NCI-H1092 treated with DMSO at 0.1 percent for 48 hours (cell line): ENCODE measurements at regions not wholly inside any gene's neighbourhood (a gene's known extent, or its start where the extent isn't known, plus 50 kb on each side); places are given as distances from the start of the nearest gene placed in this dataset.

Source experiments
- DNase-seq: peaks from one replicate; lab custom pipeline; 2025; lab: John Stamatoyannopoulos, UW

DNA sequence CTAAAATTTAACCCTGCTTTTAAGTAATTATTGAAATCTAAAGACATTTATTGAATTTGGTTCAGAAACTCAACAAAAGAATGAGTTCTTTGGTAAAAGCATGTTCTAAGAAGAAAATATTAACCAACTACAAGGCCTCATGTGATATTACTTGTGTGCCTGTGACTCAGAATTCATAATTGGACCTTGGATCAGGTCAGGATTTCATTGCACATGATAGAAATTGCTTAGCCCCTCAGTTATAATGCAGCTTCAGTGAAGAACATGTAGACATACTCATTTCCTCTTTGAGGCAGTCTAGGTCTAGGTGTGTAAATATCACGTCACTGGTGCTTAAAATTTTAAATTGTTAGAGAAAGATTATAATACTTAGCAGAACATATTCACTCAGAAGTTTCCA is 410.0 kb upstream of the SOX9 start:
- no peak for DNase-seq

DNA sequence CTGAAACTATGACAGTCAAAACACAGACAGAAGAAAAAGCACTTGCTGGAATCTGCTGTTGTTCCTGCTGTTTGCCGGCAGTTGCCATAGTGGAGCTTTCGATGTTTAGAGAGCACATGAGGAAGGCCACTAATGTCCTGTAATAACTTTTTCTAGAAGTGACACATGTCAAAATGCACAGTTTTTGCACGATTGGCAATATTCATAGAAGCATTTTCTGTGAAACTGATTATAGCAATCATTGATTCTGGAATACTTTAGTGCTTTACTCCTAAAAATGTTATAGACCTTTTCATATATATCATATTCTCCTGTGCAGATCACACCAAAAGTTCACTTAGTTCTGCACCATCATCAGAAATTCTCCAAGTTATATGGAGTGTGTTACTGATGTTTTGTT is 407.0 kb upstream of the SOX9 start:
- DNase-seq, result no peak

DNA sequence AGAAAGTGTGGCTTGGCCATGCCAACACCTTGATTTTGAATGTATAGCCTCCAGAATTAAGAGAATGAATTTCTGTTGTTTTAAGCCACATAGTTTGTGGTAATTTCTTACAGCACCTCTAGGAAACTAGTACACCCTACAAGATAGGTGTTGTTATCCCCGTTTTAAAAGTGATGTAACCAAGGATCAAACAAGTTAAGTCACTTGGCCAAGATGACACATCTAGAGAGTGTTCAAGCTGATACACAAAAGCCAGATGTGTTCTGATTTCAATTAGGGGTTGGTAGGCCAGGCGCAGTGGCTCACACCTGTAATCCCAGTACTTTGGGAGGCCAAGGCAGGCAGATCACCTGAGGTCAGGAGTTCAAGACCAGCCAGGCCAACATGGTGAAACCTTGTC is 396.5 kb upstream of the SOX9 start:
- DNase-seq, result no peak

DNA sequence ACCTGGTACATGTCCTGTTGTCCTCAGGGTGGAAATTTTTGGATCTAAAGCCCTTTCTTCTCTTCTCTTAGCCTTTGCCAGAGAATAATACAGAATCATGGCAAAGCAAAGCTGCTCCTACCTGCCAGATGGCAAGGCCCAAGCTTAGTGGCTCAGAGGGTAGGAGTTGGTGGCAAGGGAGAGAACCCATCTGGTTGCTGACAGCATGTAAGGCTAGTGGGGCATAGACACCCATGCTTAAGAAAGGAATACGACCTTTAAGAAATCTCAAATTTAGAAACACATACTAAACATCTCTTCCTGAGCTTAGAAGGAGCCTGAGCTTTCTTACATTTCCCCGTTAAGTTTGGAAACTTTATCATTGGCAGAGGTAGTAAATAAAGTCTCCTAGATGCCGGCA is 395.0 kb upstream of the SOX9 start:
- DNase-seq, result no peak

DNA sequence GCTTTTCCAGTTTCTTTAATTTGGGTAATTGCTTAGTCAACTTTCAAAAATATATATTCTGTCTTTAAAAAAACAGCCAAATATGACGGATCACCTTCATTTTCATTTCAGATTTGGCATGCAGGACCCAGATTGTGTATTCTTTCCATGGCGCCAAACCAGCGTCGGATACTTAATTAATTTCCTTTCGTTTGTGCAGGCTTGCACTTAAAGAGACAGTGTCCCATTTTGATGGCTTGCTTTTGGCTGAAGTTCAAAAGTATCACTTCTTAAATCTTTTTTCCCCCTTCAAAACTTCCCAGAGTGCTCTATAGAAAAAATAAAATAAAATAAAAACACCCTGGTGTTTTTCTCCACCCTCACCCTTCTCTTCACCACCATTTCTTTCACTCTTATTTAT is 394.5 kb upstream of the SOX9 start:
- DNase-seq, result no peak

DNA sequence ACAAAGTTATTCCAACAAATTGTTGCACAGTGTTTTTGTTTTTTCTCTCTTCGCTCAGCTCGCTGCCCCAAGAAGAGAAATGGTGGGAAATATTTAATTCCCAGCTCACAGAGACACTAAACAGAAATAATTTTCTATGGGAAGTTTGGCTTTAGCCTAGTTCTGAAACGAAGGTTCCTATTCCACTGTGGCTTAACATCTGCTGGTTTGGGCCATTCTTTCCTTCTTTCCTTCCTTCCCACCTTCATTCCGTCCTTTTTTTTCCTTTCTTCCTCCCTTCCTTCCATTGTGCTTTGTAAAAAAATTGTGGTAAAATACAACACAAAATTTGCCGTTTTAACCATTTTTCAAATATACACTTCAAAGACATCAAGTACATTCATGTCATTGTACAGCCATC is 393.5 kb upstream of the SOX9 start:
- no peak for DNase-seq

DNA sequence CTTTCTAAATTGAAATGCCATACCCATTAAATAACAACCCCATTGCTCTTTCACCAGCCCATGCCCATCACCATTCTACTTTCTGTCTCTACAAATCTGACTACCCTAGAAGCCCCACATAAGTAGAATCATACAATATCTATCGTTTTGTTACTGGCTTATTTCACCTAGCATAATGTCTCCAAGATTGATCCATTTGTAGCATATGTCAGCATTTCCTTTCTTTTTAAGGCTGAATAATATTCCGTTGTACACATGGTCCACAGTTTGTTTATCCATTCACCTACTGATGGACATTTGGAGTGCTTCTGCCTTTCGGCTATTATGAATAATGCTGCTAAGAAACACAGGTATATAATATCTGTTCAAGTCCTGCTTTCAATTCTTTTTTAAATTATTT is 393.1 kb upstream of the SOX9 start:
- DNase-seq, result no peak

DNA sequence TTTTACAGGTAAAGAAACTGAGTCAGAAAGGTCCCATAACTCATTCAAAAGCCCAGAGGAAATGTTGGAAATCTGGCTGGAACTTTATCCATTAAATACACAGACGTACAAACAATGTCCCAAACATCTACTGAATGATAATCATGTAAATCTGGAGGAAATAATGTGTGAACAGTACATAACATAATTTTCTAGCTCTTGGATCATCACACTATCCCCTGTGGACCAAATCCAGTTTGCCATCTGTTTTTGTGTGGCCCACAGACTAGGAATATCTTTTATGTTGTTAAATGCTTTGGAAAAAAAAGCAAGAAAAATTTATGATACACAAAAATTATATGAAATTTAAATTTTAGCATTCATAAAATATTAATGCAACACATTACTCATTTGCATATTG is 389.9 kb upstream of the SOX9 start:
- DNase-seq, result no peak

DNA sequence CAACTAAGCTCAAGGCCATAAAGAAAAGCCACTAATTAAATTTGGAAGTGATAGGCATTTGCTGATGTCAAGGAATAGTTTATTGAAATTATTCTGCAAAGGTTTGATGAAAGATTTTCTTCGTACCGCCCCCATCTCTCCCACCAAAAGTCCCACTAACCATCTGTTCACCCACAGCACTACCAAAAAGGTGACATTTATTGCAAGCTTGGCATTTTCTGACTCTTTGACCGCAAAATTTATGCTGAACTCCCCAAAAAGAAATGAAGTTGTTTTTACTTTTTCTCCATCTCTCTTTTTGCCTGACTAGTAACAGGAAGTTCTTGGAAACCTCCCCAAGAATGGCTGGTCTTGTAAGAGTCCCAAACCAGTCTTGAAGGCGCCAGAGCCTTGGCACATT is 384.9 kb upstream of the SOX9 start:
- DNase-seq, result no peak

DNA sequence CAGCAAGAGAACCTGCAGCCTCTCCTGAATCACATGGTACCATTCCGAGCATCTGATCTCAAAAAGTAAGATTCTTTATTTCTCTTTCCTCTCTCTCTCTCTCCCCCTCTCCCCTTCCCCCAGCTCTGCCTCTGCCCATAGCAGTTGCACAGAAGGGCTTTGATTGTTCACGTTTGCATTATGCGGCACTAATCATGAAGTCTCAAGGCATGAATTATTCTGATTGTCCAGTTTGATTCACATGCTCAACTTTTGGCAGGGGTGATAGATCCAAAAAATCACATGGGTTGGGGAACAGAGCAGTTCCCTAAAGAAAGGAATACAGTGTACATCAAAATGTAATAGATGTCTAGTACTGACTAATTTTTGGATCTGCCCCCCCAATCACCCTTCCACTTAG is 380.0 kb upstream of the SOX9 start:
- DNase-seq, result no peak

DNA sequence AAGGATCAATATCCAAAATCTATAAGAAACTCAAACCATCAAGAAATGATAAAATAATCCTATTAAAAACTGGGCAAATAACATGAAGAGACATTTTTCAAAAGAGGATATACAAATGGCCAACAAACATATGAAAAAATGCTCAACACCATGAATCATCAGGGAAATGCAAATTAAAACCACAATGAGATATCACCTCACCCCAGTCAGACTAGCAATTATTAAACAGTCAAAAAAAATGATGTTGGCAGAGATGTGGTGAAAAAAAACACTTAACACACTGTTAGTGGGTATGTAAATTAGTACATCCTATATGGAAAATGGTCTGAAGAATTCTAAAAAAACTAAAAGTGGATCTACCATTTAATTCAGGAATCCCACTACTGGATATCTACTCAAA is 379.0 kb upstream of the SOX9 start:
- no peak for DNase-seq

DNA sequence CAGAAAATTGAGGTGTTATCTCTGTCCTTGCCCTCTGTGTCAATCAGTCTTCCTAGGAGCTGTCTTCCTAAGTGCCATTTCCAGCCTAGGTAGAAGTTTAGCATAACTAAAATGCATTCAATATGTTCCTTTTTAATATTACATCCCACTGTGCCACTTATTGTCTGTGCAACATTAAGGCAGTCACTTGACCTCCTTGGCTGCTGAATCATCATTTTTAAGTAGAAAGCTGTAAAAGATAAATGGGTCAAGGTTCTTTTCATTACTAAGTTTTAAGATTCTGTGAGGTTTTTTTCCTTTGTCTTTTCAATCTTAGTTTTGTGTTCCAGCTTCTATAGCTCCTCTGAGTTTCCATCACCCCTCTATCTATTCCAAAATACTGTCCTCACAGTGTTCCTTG is 371.9 kb upstream of the SOX9 start:
- DNase-seq, result no peak

DNA sequence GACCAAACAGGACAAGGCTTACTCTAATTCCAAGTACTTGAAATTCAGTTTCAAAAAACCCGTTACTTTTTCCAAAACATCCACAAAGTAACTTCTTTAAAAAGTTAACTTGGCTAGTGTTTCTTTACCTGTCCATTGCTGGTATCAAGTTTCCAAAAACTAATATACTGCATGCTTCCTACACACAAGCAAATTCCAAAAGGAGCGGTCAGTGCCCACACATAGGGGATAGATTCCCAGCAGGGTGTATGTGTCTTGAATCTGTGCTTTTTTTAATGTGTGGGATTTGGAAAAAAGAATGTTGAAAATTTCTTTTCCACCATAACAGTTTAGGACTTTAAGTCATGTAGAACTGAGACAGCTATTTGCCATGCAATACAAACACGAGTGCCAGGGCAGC is 367.8 kb upstream of the SOX9 start:
- DNase-seq, result no peak

DNA sequence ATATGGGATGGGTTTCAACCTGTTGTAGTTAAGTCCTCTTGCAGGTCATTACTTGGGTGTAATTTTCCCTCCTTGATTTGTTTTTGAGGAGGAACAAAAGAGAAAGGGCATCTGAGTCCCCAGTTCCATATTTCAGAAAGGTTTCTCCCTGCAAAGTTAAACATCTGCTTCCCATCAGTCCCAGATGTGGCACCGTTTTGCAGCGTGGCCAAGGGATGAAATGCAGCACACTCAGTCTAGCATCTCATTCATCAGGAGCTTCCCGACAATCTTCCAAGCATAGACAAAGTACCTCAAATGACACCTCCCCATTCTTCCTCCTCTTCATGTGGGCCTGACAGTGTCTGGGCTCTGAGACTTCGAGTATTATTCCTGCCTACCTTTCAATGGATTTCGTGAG is 363.7 kb upstream of the SOX9 start:
- DNase-seq, result no peak

DNA sequence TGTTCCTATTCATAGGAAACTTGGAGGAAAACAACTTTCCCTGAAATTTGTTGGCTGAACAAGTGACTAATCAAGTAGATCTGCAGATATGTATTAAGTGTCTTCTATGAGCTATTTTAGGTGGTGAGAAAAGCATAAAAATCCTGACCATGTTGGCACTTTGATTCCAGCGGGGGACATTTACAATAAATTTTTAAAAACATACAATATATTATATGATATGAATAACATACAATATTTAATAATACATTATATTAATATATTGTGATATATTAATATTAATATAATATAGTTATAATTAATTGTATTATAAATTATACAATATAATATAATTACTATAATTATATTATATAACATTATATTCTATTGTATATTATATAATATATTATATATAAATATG is 362.9 kb upstream of the SOX9 start:
- DNase-seq, result no peak

DNA sequence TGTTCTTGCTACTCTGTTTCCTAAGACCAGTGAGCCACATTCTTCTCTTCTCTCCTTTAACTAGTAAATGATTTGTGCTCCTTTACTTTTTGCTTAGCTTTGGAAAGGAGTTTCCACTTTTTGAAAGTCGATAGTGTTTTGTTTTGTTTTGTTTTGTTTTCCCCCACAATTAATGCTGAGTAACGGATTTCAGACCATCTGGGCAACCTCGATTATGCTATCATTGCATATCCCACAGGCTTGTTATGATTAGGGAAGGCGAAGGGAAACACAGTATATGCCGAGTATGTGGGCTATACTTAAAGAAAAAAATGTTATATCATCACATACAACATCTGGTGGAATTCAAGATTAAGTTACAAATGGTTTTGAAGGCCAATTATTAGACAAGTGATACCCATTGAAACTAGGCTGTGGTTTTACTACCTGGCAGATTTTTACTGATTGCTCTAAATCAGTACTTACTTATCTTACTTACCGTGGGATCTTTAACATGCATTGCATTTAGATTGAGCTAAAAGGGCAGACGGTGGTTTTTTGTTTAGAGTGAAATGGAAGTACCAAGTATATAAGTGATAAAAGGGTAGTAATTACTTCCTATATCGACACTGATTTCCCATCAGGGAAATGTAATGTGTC is 361.3 kb upstream of the SOX9 start:
- DNase-seq, result no peak

DNA sequence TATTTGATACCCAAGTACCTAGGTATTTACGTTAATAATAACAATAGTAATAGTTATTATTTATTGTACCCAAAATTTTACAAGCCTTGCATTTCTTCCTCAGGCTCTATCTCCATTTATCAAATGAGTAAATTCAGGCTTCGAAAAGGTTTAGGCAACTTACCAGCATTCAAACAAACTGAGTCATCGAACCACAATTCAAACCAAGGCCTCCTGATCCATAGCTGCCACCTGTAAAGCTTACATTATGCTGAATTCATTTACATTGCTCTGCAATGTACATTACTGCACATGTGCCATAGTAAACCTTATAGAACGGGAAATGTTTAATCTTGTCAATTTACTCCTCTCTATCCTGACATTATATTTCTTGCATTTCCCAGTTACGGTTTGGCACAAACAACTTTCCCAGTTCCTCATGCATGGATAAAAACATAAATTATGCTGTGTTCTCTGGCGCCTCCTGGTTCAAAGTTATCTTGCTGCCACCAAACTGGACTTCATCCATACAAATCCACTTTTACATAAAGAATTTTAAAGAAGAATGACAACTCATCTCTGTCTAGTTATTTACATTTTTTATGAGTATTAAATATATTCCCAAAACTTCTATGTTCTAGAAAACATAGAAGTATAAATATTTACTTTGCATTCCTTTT is 360.6 kb upstream of the SOX9 start:
- DNase-seq, result no peak

DNA sequence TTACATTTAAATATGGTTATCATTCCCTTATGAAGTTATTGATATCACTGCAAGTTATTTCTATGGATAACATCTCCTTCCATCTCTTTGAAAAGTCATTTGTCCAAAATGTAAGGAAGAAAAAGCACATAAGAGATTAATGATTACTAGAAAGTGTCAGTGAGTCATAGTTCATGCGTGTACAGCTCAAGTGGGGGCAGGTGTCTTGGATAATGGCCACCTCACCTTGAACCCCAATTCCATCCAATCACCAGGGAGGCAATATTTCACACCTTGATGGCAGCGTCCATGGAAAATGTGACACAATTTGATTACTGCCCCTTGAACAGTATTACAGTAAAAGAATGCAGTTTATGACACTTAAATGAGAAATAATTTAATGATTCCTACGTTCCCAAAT is 358.3 kb upstream of the SOX9 start:
- DNase-seq, result no peak

DNA sequence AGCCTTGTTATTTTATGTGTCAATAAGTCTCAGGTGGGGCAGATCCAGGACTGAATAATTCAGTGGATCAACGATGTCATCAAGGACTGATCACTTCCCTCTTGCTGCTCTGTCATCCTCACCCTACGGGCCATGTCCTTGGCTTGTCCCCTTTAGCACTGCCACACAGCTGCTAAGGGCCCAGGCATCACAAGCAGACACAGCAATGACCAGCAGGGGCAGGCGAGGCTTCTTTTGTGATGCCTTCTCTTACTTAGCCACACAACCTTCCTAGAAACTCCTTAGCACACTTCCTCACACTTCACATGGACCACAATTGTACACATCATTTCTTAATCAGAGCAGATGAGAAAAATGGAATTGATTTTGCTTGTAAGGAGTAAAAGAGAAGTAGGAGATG is 356.3 kb upstream of the SOX9 start:
- DNase-seq, result no peak

DNA sequence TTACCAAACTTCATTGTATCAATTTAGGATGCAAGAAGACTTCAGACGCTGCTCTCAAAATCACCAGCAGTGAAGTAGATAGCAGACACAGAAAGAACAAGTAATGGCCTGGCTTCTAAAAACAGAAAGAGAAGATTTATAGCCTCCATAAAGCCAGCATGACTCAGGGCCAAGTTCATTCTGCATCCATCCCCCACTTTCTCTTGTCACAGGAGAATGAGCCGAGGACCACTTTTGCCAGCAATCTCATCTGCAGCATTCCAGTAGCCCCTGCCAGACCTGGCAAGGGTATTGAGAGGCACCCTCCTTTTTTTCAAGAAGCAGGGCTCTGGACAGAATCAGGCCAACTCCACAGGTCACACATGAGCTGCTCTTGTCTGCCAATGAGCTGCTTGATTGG is 355.4 kb upstream of the SOX9 start:
- DNase-seq, result no peak

DNA sequence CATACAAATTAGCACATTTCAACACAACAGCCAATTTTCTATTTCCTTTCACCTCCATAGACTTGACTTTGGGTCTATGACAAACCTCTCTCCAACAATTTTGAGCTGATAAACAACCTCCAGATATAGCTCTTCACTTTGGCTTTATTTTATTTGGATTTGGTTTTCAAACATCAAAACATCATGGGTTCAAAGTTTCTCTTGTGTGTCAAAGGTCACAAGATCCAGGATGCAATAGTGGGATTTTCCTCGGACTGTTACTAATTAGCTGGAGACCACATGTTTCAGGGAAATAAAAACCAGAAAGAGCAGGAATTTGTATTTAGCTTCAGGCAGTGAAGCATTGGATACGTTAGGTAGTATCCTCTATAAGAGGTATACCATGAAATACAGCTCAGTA is 351.0 kb upstream of the SOX9 start:
- DNase-seq, result no peak

DNA sequence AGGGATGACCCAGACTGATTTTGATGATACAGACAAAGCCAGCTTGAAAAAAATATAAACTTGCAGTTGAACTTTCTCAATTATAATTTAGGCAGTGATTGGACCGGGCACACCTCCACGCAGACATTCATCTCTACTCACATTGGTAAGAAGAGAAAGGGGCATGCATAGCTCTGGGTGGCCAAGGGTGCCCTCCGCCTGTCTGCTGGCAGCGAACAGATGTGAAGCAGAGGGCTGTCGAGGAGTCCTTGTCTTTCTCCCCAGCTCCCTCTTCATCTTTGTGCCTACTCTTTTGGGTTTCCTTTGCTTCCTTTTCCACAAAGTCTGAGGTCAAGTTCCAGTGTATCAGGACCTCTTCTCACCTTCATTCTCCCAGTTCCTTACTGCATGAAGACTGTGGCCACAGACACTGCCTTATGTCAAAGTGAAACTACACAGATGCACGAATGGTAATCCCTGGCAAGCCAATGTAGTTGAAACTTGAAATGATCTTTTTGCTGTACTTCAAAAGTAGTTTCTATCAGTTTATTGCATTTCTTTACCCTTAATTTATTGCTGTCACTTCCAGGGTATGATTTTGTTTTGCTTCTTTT is 343.7 kb upstream of the SOX9 start:
- DNase-seq, result no peak

DNA sequence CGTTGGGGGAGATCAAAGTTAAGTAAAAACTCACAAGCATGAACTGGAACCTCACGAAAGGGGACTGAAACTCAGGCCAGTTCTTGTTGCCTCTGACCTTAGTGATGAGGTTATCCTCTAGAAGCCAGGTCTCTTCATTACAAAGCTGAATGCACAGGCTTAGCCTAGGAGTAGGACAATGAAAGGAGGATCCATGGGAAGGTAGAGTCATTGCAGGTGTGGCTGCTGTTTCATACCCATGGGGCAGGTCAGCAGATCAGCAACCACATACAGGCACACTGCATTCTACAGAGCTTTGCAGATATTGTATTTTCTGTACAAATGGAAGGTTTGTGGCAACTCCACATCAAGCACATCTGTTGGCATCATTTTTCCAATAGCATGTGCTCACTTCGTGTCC is 341.3 kb upstream of the SOX9 start:
- DNase-seq, result no peak

DNA sequence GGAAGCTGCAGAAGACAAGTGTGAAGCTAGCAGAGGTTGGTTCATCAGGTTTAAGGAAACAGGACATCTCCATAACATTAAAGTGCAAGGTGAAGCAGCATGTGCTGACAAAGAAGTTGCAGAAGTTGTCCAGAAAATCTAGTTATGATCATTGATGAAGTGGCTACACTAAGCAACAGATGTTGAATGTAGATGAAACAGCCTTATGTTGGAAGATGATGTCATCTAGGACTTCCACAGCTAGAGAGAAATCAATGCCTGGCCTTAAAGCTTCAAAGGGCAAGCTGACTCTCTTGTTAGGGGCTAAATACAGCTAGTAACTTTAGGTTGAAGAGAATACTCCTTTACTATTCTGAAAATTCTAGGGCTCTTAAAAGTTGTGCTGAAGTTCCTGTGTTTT is 340.2 kb upstream of the SOX9 start:
- no peak for DNase-seq
